ENCODE measurements at regions not wholly inside any gene's neighbourhood (a gene's known extent, or its start where the extent isn't known, plus 50 kb on each side); places are given as distances from the start of the nearest gene placed in this dataset.

DNA sequence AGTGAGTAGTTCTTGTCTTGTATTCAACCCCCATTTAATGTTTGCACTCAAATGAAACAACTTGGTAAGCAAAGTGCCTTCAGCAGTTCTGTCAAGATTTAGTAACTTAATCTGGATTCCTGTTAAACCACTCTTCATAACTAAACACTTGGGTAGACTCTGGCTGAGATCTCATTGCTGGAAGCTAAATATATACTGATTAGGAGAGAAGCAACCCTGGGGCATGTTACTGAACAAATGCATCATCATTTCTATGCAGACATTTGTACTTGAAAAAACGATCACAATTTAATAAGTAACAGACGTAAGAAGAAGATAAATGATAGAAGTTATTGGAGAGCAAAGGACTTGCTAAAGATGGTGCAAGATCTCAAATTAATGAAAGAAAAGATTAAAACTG is 308.4 kb upstream of the POM121L12 start:
- TF ChIP-seq, protein P1, sequence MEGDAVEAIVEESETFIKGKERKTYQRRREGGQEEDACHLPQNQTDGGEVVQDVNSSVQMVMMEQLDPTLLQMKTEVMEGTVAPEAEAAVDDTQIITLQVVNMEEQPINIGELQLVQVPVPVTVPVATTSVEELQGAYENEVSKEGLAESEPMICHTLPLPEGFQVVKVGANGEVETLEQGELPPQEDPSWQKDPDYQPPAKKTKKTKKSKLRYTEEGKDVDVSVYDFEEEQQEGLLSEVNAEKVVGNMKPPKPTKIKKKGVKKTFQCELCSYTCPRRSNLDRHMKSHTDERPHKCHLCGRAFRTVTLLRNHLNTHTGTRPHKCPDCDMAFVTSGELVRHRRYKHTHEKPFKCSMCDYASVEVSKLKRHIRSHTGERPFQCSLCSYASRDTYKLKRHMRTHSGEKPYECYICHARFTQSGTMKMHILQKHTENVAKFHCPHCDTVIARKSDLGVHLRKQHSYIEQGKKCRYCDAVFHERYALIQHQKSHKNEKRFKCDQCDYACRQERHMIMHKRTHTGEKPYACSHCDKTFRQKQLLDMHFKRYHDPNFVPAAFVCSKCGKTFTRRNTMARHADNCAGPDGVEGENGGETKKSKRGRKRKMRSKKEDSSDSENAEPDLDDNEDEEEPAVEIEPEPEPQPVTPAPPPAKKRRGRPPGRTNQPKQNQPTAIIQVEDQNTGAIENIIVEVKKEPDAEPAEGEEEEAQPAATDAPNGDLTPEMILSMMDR (conservative IDR thresholded peaks at IDR 0.05; ENCODE audit: low read depth, low read length), result no peak
- TF ChIP-seq FOS (IDR thresholded peaks at IDR 0.05; ENCODE audit: low read depth, low read length), result no peak
- TF ChIP-seq, protein P2, sequence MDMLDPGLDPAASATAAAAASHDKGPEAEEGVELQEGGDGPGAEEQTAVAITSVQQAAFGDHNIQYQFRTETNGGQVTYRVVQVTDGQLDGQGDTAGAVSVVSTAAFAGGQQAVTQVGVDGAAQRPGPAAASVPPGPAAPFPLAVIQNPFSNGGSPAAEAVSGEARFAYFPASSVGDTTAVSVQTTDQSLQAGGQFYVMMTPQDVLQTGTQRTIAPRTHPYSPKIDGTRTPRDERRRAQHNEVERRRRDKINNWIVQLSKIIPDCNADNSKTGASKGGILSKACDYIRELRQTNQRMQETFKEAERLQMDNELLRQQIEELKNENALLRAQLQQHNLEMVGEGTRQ (IDR thresholded peaks at IDR 0.05; ENCODE audit: low read depth, low read length), result no peak
- TF ChIP-seq MXI1 (IDR thresholded peaks at IDR 0.05; ENCODE audit: borderline replicate concordance, low read depth, low read length), result no peak
- no peak for TF ChIP-seq SMC3 (IDR thresholded peaks at IDR 0.05; ENCODE audit: low read depth, low read length)
- no peak for TF ChIP-seq MAFK (IDR thresholded peaks at IDR 0.05; ENCODE audit: low read depth, low read length)
- no peak for TF ChIP-seq RAD21 (IDR thresholded peaks at IDR 0.05; ENCODE audit: low read length)
- TF ChIP-seq POLR2A (IDR thresholded peaks at IDR 0.05; ENCODE audit: low read depth, low read length), result no peak
- TF ChIP-seq CHD1 (IDR thresholded peaks at IDR 0.05; ENCODE audit: low read depth, low read length), result no peak
